GM12872 (cell line): ENCODE measurements at regions not wholly inside any gene's neighbourhood (a gene's known extent, or its start where the extent isn't known, plus 50 kb on each side); places are given as distances from the start of the nearest gene placed in this dataset.

Experiments used
- TF ChIP-seq, protein P1 (sequence below): IDR thresholded peaks from 3 replicates; pipeline ENCODE4 v1.5.1; 2011; ENCODE audit warnings: low read depth, mild to moderate bottlenecking, low read length, moderate library complexity; ENCODE audit not compliant: insufficient read depth

DNA sequence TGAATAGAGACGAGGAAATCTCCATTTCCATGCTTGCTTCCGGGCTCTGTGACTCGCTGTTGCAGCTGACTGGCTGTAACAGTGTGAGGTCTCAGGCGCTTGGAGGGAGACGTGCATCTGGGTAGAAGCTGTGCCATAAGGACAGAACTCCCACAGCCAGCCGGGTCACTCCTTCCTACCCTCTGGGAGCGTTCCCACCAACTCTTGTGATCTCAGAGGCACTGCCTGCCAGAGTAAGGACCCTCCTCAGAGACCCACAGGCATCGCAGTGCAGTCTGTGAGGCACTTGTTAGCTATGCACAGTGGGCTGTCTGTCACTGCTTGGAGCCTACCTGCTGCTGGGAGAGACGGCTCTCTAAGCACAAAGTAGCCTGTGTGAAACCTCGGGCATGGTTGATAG lies 203.4 kb upstream of the SEMA6A start:
- TF ChIP-seq, protein P1, sequence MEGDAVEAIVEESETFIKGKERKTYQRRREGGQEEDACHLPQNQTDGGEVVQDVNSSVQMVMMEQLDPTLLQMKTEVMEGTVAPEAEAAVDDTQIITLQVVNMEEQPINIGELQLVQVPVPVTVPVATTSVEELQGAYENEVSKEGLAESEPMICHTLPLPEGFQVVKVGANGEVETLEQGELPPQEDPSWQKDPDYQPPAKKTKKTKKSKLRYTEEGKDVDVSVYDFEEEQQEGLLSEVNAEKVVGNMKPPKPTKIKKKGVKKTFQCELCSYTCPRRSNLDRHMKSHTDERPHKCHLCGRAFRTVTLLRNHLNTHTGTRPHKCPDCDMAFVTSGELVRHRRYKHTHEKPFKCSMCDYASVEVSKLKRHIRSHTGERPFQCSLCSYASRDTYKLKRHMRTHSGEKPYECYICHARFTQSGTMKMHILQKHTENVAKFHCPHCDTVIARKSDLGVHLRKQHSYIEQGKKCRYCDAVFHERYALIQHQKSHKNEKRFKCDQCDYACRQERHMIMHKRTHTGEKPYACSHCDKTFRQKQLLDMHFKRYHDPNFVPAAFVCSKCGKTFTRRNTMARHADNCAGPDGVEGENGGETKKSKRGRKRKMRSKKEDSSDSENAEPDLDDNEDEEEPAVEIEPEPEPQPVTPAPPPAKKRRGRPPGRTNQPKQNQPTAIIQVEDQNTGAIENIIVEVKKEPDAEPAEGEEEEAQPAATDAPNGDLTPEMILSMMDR = no peak

DNA sequence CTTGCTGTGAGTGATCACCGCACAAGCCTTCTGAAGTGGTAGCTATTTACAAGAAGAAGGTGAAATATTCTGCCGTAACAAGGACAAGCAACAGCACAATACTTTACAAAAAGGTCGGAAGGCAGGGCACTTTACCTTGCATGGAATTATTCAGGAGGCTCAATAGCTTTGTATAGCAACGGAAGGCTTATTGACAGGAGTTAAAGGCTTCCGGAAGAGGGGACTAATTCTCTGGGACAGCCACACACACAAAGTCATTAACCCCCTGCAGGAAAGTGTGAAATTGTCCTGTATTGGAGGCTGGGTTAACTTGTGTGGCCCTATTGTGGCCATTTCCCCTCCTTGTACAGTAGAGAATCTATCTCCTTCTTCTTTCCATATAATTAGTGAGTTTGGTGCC lies 199.3 kb upstream of the SEMA6A start:
- TF ChIP-seq, protein P1 = no peak

DNA sequence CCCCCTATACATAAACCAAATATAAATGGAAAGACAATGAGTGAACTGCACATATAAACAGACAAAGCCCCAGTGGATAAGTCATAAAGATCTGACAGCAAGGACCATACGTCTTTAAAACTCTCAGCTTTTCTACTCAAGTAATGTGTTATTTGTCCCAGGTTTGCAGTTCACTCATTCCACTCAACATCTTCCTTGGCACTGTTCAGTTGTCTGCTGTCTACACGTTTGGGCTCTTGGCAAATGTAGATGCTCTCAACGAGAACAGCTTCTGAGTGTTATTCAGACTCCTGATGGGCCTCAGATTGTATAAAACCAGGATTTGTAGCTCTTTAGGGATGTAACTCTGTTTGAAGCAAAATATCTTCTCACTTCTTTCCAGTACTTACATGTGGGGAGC lies 198.2 kb upstream of the SEMA6A start:
- TF ChIP-seq, protein P1 = no peak

DNA sequence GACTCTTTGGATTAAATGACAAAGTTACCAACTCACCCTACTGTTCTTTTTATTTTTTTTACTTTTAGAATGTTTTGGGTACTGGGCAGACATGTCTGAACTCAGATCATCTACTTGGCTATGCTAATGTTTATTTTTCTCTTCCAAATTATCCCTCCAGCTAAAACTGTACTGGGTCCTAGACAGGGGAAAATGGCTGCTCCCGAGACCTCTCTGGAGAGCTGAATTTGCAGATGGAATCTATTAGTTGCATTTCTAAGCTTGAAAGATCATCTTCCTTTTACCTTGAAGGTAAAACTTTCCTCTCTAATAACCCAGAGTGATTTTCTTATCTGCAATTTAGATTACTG lies 197.5 kb upstream of the SEMA6A start:
- TF ChIP-seq, protein P1 = no peak

DNA sequence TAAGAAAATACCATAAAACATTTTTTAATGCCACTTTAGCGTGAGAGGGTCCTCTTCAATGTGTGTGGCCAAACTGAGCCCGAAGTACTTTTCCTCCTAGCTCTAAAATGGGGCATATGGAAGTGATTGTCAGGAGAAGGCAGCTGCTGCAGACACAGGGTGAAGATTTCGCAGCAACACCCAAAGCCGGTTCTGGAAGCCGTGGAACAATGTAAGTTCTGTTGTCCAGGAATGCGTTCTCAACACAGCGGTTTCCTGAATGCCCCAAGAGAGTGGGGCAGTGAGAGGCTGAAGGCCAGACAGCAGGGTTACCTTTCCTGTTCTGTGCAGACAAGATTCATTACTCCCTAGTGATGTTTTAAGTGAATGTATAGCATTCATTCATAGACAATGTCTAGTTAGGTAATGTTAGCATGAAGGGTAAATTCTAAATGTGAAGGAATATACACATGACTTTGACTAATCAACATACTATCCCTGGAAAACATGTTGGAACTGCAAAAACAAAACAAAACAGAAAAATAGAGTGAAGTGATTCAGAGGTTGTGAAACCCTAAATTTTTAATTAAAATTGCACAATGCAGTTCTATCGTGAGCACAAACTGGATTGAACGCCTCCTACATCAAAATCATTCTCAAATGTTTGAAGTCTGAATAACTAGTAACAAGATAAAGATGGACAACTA lies 197.0 kb upstream of the SEMA6A start:
- TF ChIP-seq, protein P1 = no peak

DNA sequence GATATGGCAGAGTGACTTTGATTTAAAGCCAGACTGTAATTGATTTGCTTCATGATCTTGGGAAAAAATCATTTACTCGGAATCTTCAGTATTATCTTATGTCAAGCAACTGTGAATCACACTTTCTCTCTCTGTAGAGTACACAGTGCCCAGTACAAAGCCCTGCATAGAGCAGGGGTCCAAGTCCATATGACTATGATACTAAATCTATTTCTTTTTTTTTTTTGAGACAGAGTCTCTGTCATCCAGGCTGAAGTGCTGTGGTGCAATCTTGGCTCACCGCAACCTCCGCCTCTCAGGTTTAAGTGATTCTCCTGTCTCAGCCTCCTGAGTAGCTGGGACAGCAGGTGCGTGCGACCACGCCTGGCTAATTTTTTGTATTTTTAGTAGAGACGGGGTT lies 194.8 kb upstream of the SEMA6A start:
- TF ChIP-seq, protein P1 = no peak

DNA sequence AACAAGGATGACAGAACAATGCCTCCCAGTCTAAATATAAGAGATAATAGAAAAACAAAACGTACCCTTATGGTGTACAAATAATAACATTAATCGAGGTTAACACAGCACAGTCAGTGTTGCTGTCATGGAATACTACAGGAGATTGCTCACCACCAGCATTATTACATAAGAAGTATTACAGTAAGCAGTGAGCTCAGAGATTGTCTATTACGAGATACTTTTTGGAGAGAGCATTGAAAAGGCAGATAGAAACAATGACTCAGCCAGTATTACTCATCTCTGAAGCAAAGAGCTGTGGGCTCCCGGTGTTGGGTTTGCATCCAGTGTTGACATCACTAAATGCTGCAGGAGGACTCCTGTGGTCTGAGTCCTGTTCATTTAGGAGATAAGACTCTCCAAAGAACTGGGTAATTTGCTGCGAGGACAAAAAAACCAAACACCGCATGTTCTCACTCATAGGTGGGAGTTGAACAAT lies 191.9 kb upstream of the SEMA6A start:
- TF ChIP-seq, protein P1 = no peak

DNA sequence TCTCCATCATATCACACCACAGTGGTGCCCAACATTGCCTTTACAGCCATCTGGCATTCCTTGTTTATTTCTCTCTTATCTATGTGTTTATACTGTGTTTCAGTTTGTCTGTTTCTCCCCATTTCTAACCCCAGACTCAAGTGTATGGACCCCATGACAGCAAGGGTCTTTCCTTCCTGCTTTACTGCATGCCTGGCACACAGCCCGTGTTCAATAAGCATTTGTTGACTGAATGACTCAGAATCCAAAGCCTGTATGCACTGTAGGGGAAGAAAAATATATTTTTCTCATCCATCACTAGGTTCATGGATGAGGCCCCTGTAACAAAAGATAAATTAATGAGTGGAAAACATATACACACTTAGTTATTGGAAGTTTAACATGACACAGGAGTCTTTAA lies 190.8 kb upstream of the SEMA6A start:
- TF ChIP-seq, protein P1 = no peak
